Fibroblast of lung (primary cell): ENCODE measurements at regions not wholly inside any gene's neighbourhood (a gene's known extent, or its start where the extent isn't known, plus 50 kb on each side); places are given as distances from the start of the nearest gene placed in this dataset.

ENCODE experiments used
- DNase-seq, 2 donors: peaks; one replicate each; pipeline versions ENCODE4 v3.0.0 to v3.0.0-alpha.2; 2010; ENCODE audit warnings: low read depth in 2 of 2
- H2AFZ ChIP-seq: 2 replicates; pipeline ENCODE4 v1.5.1; 2012; ENCODE audit warnings: low read length, control low read depth, inconsistent platforms
- H3K27ac ChIP-seq: 2 replicates; pipeline ENCODE4 v1.5.1; 2011; ENCODE audit warnings: low read length, control low read depth; ENCODE audit not compliant: insufficient read depth
- H3K27me3 ChIP-seq: 2 replicates; pipeline ENCODE4 v1.5.1; 2011; ENCODE audit warnings: mild to moderate bottlenecking, low read length; ENCODE audit not compliant: control insufficient read depth, insufficient read depth
- H3K36me3 ChIP-seq: 2 replicates; pipeline ENCODE4 v1.5.1; 2011; ENCODE audit warnings: low read length; ENCODE audit not compliant: control insufficient read depth, insufficient read depth
- H3K4me1 ChIP-seq: 2 replicates; pipeline ENCODE4 v1.5.1; 2011; ENCODE audit warnings: low read length; ENCODE audit not compliant: control insufficient read depth, insufficient read depth; ENCODE audit errors: extremely low read depth
- H3K4me2 ChIP-seq: 2 replicates; pipeline ENCODE4 v1.5.1; 2011; ENCODE audit warnings: low read length, control low read depth; ENCODE audit not compliant: insufficient read depth; ENCODE audit errors: extremely low read depth
- H3K4me3 ChIP-seq, 4 experiments: fragments of 200-600 bp in 1 of 4; sonication (generic) in 1 of 4; replicated peaks in 1 of 4; 2 replicates each; pipeline ENCODE4 v1.5.1; 2011 to 2016; ENCODE audit warnings: low read length in 4 of 4, low read depth in 3 of 4, mild to moderate bottlenecking in 3 of 4, control low read depth in 2 of 4, inconsistent platforms in 1 of 4, mixed read lengths in 1 of 4; ENCODE audit not compliant: insufficient read depth in 1 of 4; ENCODE audit errors: control extremely low read depth in 1 of 4
- H3K79me2 ChIP-seq: 2 replicates; pipeline ENCODE4 v1.5.1; 2012; ENCODE audit warnings: mild to moderate bottlenecking, low read length, inconsistent platforms; ENCODE audit not compliant: control insufficient read depth, insufficient read depth
- H3K9ac ChIP-seq: 2 replicates; pipeline ENCODE4 v1.5.1; 2011; ENCODE audit warnings: mild to moderate bottlenecking, low read length, control low read depth; ENCODE audit not compliant: insufficient read depth
- H3K9me3 ChIP-seq: 2 replicates; pipeline ENCODE4 v1.5.1; 2012; ENCODE audit warnings: low read depth, low read length; ENCODE audit not compliant: control insufficient read depth, insufficient read depth
- H4K20me1 ChIP-seq: 2 replicates; pipeline ENCODE4 v1.5.1; 2011; ENCODE audit warnings: low read length; ENCODE audit not compliant: control insufficient read depth, insufficient read depth; ENCODE audit errors: extremely low read depth
- CTCF ChIP-seq, 2 donors: IDR thresholded peaks in 1 of 2; conservative IDR thresholded peaks in 1 of 2; 1 replicate in 1 of 2; 2 replicates in 1 of 2; pipeline ENCODE4 v1.5.1; 2011 to 2012; ENCODE audit warnings: low read length in 2 of 2, control low read depth in 1 of 2, inconsistent platforms in 1 of 2, low read depth in 1 of 2, mild to moderate bottlenecking in 1 of 2
- EZH2 ChIP-seq: IDR thresholded peaks from 2 replicates; pipeline ENCODE4 v1.5.1; 2012; ENCODE audit warnings: low read length, control low read depth, mild to moderate bottlenecking; ENCODE audit errors: missing control alignments

GRCh38 chr3:65268426-65268825 lies 580.6 kb upstream of the ADAMTS9 start:
- H3K79me2 ChIP-seq: no peaks in the 10 kb centered on the region
- H4K20me1 ChIP-seq: no peaks in the 10 kb centered on the region
- H3K27ac ChIP-seq: no peak overlapping the region
- no peaks in the 10 kb centered on the region for H3K4me1 ChIP-seq
- H3K27me3 ChIP-seq: no peaks in the 10 kb centered on the region
- no peaks in the 10 kb centered on the region for H3K36me3 ChIP-seq
- no peaks in the 10 kb centered on the region for H3K9me3 ChIP-seq
- H3K4me3 ChIP-seq: no peak overlapping the region
- no peak overlapping the region for H3K9ac ChIP-seq
- peak in 1 of 2 donors; percentile 27 for DNase-seq
- TF ChIP-seq CTCF (conservative IDR thresholded peaks at IDR 0.05 in 1 of 2, IDR thresholded peaks at IDR 0.05 in 1 of 2; ENCODE audit: low read depth in 1 of 2, low read length in 2 of 2) (no peak), EZH2 (no peak)
- H3K4me2 ChIP-seq: no peak overlapping the region
- no peak overlapping the region for H2AFZ ChIP-seq

- no peaks in the 10 kb centered on the region for H3K27me3 ChIP-seq
- no peaks in the 10 kb centered on the region for H3K4me1 ChIP-seq
- no peaks in the 10 kb centered on the region for H3K79me2 ChIP-seq
- H3K9ac ChIP-seq: no peak overlapping the region
- no peak overlapping the region for H3K4me2 ChIP-seq
- H4K20me1 ChIP-seq: no peaks in the 10 kb centered on the region
- H3K9me3 ChIP-seq: no peaks in the 10 kb centered on the region
- TF ChIP-seq CTCF (conservative IDR thresholded peaks at IDR 0.05 in 1 of 2, IDR thresholded peaks at IDR 0.05 in 1 of 2; ENCODE audit: low read depth in 1 of 2, low read length in 2 of 2) (no peak), EZH2 (no peak)
- peak in 1 of 2 donors; percentile 50 for DNase-seq
- H3K36me3 ChIP-seq: no peaks in the 10 kb centered on the region
- H3K27ac ChIP-seq: no peak overlapping the region
- no peak overlapping the region for H2AFZ ChIP-seq
- H3K4me3 ChIP-seq: no peak overlapping the region
These were observed 578.3 kb upstream of the ADAMTS9 start for GRCh38 chr3:65265942-65266590.

- no peak for TF ChIP-seq CTCF (conservative IDR thresholded peaks at IDR 0.05 in 1 of 2, IDR thresholded peaks at IDR 0.05 in 1 of 2; ENCODE audit: low read depth in 1 of 2, low read length in 2 of 2)
- no peak for TF ChIP-seq EZH2
- Histone ChIP-seq H3K36me3 (no peaks in the 10 kb centered on the region), H3K4me3 (no peak overlapping the region), H3K4me2 (no peak overlapping the region), H2AFZ (no peak overlapping the region), H3K9ac (no peak overlapping the region), H3K79me2 (no peaks in the 10 kb centered on the region), H3K9me3 (no peaks in the 10 kb centered on the region), H3K27ac (no peak overlapping the region), H4K20me1 (no peaks in the 10 kb centered on the region), H3K27me3 (no peaks in the 10 kb centered on the region), H3K4me1 (no peaks in the 10 kb centered on the region)
- peak in 1 of 2 donors; percentile 27 for DNase-seq
These were observed 577.7 kb upstream of the ADAMTS9 start for GRCh38 chr3:65265511-65265910.
